AG09309 (cell line): ENCODE measurements at regions not wholly inside any gene's neighbourhood (a gene's known extent, or its start where the extent isn't known, plus 50 kb on each side); places are given as distances from the start of the nearest gene placed in this dataset.
"Not testable (repeated sequence)": the region's sequence is repeated elsewhere in the genome, so short reads cannot be mapped to it uniquely, and the experiment has no call there.

Experiments used
- DNase-seq: peaks from one replicate; pipeline ENCODE4 v3.0.0-alpha.2; 2010; ENCODE audit warnings: low read depth
- H3K4me3 ChIP-seq: 2 replicates; pipeline ENCODE4 v1.5.1; 2011; ENCODE audit warnings: mild to moderate bottlenecking, low read depth, low read length, moderate library complexity; ENCODE audit not compliant: control insufficient read depth
- TF ChIP-seq, protein P1 (sequence below): IDR thresholded peaks from 2 replicates; pipeline ENCODE4 v1.5.1; 2011; ENCODE audit warnings: mild to moderate bottlenecking, low read depth, low read length, inconsistent platforms; ENCODE audit not compliant: insufficient read depth, control insufficient read depth; ENCODE audit errors: missing control alignments

DNA sequence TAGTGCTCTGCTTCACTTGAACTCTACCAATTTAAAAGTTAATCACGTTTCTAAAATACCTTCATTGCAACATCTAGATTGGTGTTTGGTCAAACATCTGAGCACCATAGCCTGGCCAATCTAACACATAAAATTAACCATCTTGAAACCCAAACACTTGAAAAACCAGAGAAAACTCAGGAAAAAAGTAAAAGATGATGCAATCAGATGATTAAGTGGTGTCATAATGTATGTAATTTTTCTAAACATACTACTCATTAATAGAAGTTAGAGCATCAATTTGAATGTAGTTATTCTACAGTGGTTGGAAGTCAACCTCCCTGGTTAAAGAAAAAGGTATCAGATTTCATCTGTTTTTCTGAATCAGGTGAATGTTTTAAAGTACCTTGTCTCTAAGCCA is 228.6 kb upstream of the ID4 start:
- no peak for DNase-seq
- TF ChIP-seq, protein P1, sequence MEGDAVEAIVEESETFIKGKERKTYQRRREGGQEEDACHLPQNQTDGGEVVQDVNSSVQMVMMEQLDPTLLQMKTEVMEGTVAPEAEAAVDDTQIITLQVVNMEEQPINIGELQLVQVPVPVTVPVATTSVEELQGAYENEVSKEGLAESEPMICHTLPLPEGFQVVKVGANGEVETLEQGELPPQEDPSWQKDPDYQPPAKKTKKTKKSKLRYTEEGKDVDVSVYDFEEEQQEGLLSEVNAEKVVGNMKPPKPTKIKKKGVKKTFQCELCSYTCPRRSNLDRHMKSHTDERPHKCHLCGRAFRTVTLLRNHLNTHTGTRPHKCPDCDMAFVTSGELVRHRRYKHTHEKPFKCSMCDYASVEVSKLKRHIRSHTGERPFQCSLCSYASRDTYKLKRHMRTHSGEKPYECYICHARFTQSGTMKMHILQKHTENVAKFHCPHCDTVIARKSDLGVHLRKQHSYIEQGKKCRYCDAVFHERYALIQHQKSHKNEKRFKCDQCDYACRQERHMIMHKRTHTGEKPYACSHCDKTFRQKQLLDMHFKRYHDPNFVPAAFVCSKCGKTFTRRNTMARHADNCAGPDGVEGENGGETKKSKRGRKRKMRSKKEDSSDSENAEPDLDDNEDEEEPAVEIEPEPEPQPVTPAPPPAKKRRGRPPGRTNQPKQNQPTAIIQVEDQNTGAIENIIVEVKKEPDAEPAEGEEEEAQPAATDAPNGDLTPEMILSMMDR, result no peak
- no peak overlapping the region for H3K4me3 ChIP-seq

DNA sequence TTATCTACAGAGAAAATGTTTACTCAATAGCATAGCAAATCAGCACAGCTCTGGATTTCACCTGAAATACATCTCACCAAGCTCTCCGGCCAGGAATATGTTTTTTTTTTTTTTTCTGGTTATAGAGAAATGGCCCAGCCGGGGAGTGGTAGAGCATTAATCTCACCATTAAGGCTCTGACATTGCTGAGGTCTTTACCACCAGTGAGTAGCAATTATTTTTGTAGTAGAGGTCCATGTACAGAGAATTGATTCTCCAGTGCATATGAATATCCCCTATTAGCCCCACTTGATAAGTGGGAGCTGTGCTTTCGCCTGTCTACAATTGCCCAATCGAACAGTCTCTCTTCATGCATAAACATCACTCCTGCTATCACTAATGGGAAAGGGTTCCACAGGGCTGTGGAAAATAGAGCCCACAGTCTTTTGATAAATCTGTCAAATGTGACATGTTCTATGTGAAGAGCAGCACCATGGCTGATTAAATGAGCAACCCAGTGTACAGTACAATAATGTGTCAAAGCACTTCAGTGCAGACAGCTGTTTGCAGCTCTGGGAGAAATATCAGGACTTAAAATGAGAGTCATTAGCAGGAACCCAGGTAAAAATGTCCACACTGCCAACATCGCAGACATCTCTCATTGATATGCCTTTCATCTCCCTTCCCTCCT is 227.1 kb upstream of the ID4 start:
- DNase-seq, result no peak
- TF ChIP-seq, protein P1, result no peak
- H3K4me3 ChIP-seq, result no peak overlapping the region

- not testable (repeated sequence) for H3K4me3 ChIP-seq, DNase-seq
These were observed 224.3 kb upstream of the ID4 start for GRCh38 chr6:19612672-19613466.

GRCh38 chr6:19613678-19614077 is 223.5 kb upstream of the ID4 start:
- no peak overlapping the region for H3K4me3 ChIP-seq
- TF ChIP-seq, protein P1, result no peak
- no peak for DNase-seq

GRCh38 chr6:19616022-19616421 is 221.1 kb upstream of the ID4 start:
- no peak for DNase-seq
- TF ChIP-seq, protein P1, result no peak
- H3K4me3 ChIP-seq, result no peak overlapping the region

DNA sequence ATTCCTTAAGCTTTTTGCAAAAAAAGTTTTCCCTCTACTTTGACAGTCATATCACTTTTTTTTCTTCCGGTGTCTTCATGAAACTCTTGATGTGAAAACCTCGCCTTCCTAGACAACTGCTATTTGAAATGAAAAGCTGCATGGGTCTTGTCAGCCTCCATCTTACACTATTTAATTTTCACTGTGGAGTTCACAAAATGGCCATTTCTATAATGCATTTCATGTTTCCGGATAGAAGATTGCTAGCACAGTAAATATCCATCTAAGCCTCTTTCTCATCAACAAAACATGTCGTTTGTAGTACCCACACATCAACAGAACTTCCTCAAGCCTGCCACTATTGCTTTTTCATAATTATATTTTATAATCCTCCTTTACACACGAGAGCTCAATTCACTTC is 204.9 kb upstream of the ID4 start:
- no peak for DNase-seq
- no peak overlapping the region for H3K4me3 ChIP-seq

GRCh38 chr6:19632786-19633185 is 204.4 kb upstream of the ID4 start:
- TF ChIP-seq, protein P1, result no peak
- DNase-seq, result no peak
- no peak overlapping the region for H3K4me3 ChIP-seq

More for the DNA sequence above, 204.9 kb upstream of the ID4 start:
- TF ChIP-seq, protein P1, result no peak
